ENCODE measurements at regions not wholly inside any gene's neighbourhood (a gene's known extent, or its start where the extent isn't known, plus 50 kb on each side); places are given as distances from the start of the nearest gene placed in this dataset.

GRCh38 chr5:27814286-27814685 lies 775.9 kb upstream of the CDH9 start:
- intact Hi-C loops (cut with micrococcal nuclease): no loop called here
- no peak overlapping the region for H3K27ac Mint-ChIP-seq
- H3K4me1 ChIP-seq (ENCODE audit: insufficient read depth, low read length): no peaks in the 10 kb centered on the region
- H3K27ac ChIP-seq (ENCODE audit: low read depth, low read length): no peak overlapping the region
- POLR2A ChIA-PET (ENCODE audit: partially characterized antibody): no interaction called here
- no peak for DNase-seq
- no peak overlapping the region for H3K4me3 ChIP-seq (ENCODE audit: low read length in 2 of 2)
- no peaks in the 10 kb centered on the region for H3K27me3 ChIP-seq (ENCODE audit: insufficient read depth, low read length)
- H3K36me3 ChIP-seq (ENCODE audit: insufficient read depth, low read length): no peaks in the 10 kb centered on the region
- CTCF ChIA-PET (ENCODE audit: partially characterized antibody): no interaction called here
- no peaks in the 10 kb centered on the region for H3K27me3 Mint-ChIP-seq
- peaks cover 5 to 23% (median 12%) of the 10 kb centered on the region in 8 donors for H3K9me3 Mint-ChIP-seq
- no peaks in the 10 kb centered on the region for H3K4me1 Mint-ChIP-seq
- H3K9me3 ChIP-seq (ENCODE audit: control insufficient read depth in 1 of 2, low read length in 2 of 2): no peaks in the 10 kb centered on the region
- no peaks in the 10 kb centered on the region for H3K36me3 Mint-ChIP-seq
- no peak overlapping the region for H3K4me3 Mint-ChIP-seq

- H3K4me1 ChIP-seq (ENCODE audit: insufficient read depth, low read length): no peaks in the 10 kb centered on the region
- H3K9me3 ChIP-seq (ENCODE audit: control insufficient read depth in 1 of 2, low read length in 2 of 2): no peaks in the 10 kb centered on the region
- no peak overlapping the region for H3K27ac ChIP-seq (ENCODE audit: low read depth, low read length)
- ChIA-PET CTCF (ENCODE audit: partially characterized antibody) (no interaction called here), POLR2A (ENCODE audit: partially characterized antibody) (no interaction called here)
- H3K4me1 Mint-ChIP-seq: no peaks in the 10 kb centered on the region
- no peaks in the 10 kb centered on the region for H3K27me3 ChIP-seq (ENCODE audit: insufficient read depth, low read length)
- no peak overlapping the region for H3K4me3 ChIP-seq (ENCODE audit: low read length in 2 of 2)
- H3K36me3 Mint-ChIP-seq: no peaks in the 10 kb centered on the region
- H3K9me3 Mint-ChIP-seq: peaks cover 0 to 12% (median 5%) of the 10 kb centered on the region in 8 donors
- no peak for DNase-seq
- no peaks in the 10 kb centered on the region for H3K36me3 ChIP-seq (ENCODE audit: insufficient read depth, low read length)
- H3K4me3 Mint-ChIP-seq: no peak overlapping the region
- no peak overlapping the region for H3K27ac Mint-ChIP-seq
- H3K27me3 Mint-ChIP-seq: no peaks in the 10 kb centered on the region
- intact Hi-C loops (cut with micrococcal nuclease): no loop called here
Measured at GRCh38 chr5:27810458-27810857, 772.1 kb upstream of the CDH9 start.

- CTCF ChIA-PET (ENCODE audit: partially characterized antibody): no interaction called here
- intact Hi-C loops (cut with micrococcal nuclease): no loop called here
Measured at GRCh38 chr5:27797220-27797619, 758.8 kb upstream of the CDH9 start.

GRCh38 chr5:27788184-27788583 lies 749.8 kb upstream of the CDH9 start:
- no peaks in the 10 kb centered on the region for H3K27me3 ChIP-seq (ENCODE audit: insufficient read depth, low read length)
- H3K27ac ChIP-seq (ENCODE audit: low read depth, low read length): no peak overlapping the region
- Mint-ChIP-seq H3K27me3 (no peaks in the 10 kb centered on the region), H3K4me3 (no peak overlapping the region), H3K36me3 (no peaks in the 10 kb centered on the region), H3K27ac (no peak overlapping the region), H3K4me1 (no peaks in the 10 kb centered on the region), H3K9me3 (peaks cover 2 to 15% (median 9%) of the 10 kb centered on the region in 8 donors)
- POLR2A ChIA-PET (ENCODE audit: partially characterized antibody): no interaction called here
- intact Hi-C loops (cut with micrococcal nuclease): no loop called here
- no peak for DNase-seq
- no peaks in the 10 kb centered on the region for H3K4me1 ChIP-seq (ENCODE audit: insufficient read depth, low read length)
- CTCF ChIA-PET (ENCODE audit: partially characterized antibody): no interaction called here
- H3K4me3 ChIP-seq (ENCODE audit: low read length in 2 of 2): no peak overlapping the region
- no peaks in the 10 kb centered on the region for H3K36me3 ChIP-seq (ENCODE audit: insufficient read depth, low read length)
- H3K9me3 ChIP-seq (ENCODE audit: control insufficient read depth in 1 of 2, low read length in 2 of 2): no peaks in the 10 kb centered on the region

More at GRCh38 chr5:27797220-27797619, 758.8 kb upstream of the CDH9 start:
- H3K4me1 ChIP-seq (ENCODE audit: insufficient read depth, low read length): no peaks in the 10 kb centered on the region
- H3K4me3 ChIP-seq (ENCODE audit: low read length in 2 of 2): no peak overlapping the region
- Mint-ChIP-seq H3K9me3 (peaks cover 0 to 12% (median 5%) of the 10 kb centered on the region in 8 donors), H3K4me3 (no peak overlapping the region), H3K4me1 (no peaks in the 10 kb centered on the region), H3K36me3 (no peaks in the 10 kb centered on the region), H3K27ac (no peak overlapping the region), H3K27me3 (no peaks in the 10 kb centered on the region)
- peaks cover 0 to 12% of the 10 kb centered on the region in 2 donors for H3K9me3 ChIP-seq (ENCODE audit: control insufficient read depth in 1 of 2, low read length in 2 of 2)
- H3K36me3 ChIP-seq (ENCODE audit: insufficient read depth, low read length): no peaks in the 10 kb centered on the region
- POLR2A ChIA-PET (ENCODE audit: partially characterized antibody): no interaction called here
- no peak for DNase-seq
- no peaks in the 10 kb centered on the region for H3K27me3 ChIP-seq (ENCODE audit: insufficient read depth, low read length)
- no peak overlapping the region for H3K27ac ChIP-seq (ENCODE audit: low read depth, low read length)

- no peaks in the 10 kb centered on the region for H3K36me3 Mint-ChIP-seq
- Histone ChIP-seq H3K36me3 (ENCODE audit: insufficient read depth, low read length) (no peaks in the 10 kb centered on the region), H3K4me1 (ENCODE audit: insufficient read depth, low read length) (no peaks in the 10 kb centered on the region), H3K27ac (ENCODE audit: low read depth, low read length) (no peak overlapping the region), H3K9me3 (ENCODE audit: control insufficient read depth in 1 of 2, low read length in 2 of 2) (no peaks in the 10 kb centered on the region), H3K4me3 (ENCODE audit: low read length in 2 of 2) (no peak overlapping the region), H3K27me3 (ENCODE audit: insufficient read depth, low read length) (no peaks in the 10 kb centered on the region)
- ChIA-PET POLR2A (ENCODE audit: partially characterized antibody) (no interaction called here), CTCF (ENCODE audit: partially characterized antibody) (no interaction called here)
- H3K27me3 Mint-ChIP-seq: no peaks in the 10 kb centered on the region
- DNase-seq: no peak
- peaks cover 2 to 16% (median 10%) of the 10 kb centered on the region in 8 donors for H3K9me3 Mint-ChIP-seq
- no peak overlapping the region for H3K4me3 Mint-ChIP-seq
- H3K27ac Mint-ChIP-seq: no peak overlapping the region
- no peaks in the 10 kb centered on the region for H3K4me1 Mint-ChIP-seq
- intact Hi-C loops (cut with micrococcal nuclease): no loop called here
Measured at GRCh38 chr5:27784317-27784716, 745.9 kb upstream of the CDH9 start.

GRCh38 chr5:27778121-27778520 lies 739.7 kb upstream of the CDH9 start:
- ChIA-PET CTCF (ENCODE audit: partially characterized antibody) (no interaction called here), POLR2A (ENCODE audit: partially characterized antibody) (no interaction called here)
- Mint-ChIP-seq H3K27ac (no peak overlapping the region), H3K4me3 (no peak overlapping the region), H3K36me3 (no peaks in the 10 kb centered on the region), H3K9me3 (peaks cover 2 to 11% (median 8%) of the 10 kb centered on the region in 8 donors), H3K27me3 (no peaks in the 10 kb centered on the region), H3K4me1 (no peaks in the 10 kb centered on the region)
- intact Hi-C loops (cut with micrococcal nuclease): no loop called here
- H3K4me1 ChIP-seq (ENCODE audit: insufficient read depth, low read length): no peaks in the 10 kb centered on the region
- no peak overlapping the region for H3K27ac ChIP-seq (ENCODE audit: low read depth, low read length)
- H3K36me3 ChIP-seq (ENCODE audit: insufficient read depth, low read length): no peaks in the 10 kb centered on the region
- no peak for DNase-seq
- no peak overlapping the region for H3K4me3 ChIP-seq (ENCODE audit: low read length in 2 of 2)
- no peaks in the 10 kb centered on the region for H3K27me3 ChIP-seq (ENCODE audit: insufficient read depth, low read length)
- peaks cover 0 to 4% of the 10 kb centered on the region in 2 donors for H3K9me3 ChIP-seq (ENCODE audit: control insufficient read depth in 1 of 2, low read length in 2 of 2)

GRCh38 chr5:27773636-27774035 lies 735.2 kb upstream of the CDH9 start:
- Histone ChIP-seq H3K4me1 (ENCODE audit: insufficient read depth, low read length) (no peaks in the 10 kb centered on the region), H3K36me3 (ENCODE audit: insufficient read depth, low read length) (no peaks in the 10 kb centered on the region), H3K27ac (ENCODE audit: low read depth, low read length) (no peak overlapping the region), H3K9me3 (ENCODE audit: control insufficient read depth in 1 of 2, low read length in 2 of 2) (peaks cover 0 to 2% of the 10 kb centered on the region in 2 donors), H3K27me3 (ENCODE audit: insufficient read depth, low read length) (no peaks in the 10 kb centered on the region), H3K4me3 (ENCODE audit: low read length in 2 of 2) (no peak overlapping the region)
- Mint-ChIP-seq H3K36me3 (no peaks in the 10 kb centered on the region), H3K27ac (no peak overlapping the region), H3K27me3 (no peaks in the 10 kb centered on the region), H3K4me1 (no peaks in the 10 kb centered on the region), H3K9me3 (peaks cover under 1 to 17% (median 8%) of the 10 kb centered on the region in 8 donors), H3K4me3 (no peak overlapping the region)
- no peak for DNase-seq
- intact Hi-C loops (cut with micrococcal nuclease): no loop called here
- ChIA-PET CTCF (ENCODE audit: partially characterized antibody) (no interaction called here), POLR2A (ENCODE audit: partially characterized antibody) (no interaction called here)

GRCh38 chr5:27773166-27773565 lies 734.8 kb upstream of the CDH9 start:
- intact Hi-C loops (cut with micrococcal nuclease): no loop called here
- Histone ChIP-seq H3K4me3 (ENCODE audit: low read length in 2 of 2) (no peak overlapping the region), H3K9me3 (ENCODE audit: control insufficient read depth in 1 of 2, low read length in 2 of 2) (no peaks in the 10 kb centered on the region), H3K27me3 (ENCODE audit: insufficient read depth, low read length) (no peaks in the 10 kb centered on the region), H3K36me3 (ENCODE audit: insufficient read depth, low read length) (no peaks in the 10 kb centered on the region), H3K4me1 (ENCODE audit: insufficient read depth, low read length) (no peaks in the 10 kb centered on the region), H3K27ac (ENCODE audit: low read depth, low read length) (no peak overlapping the region)
- H3K4me3 Mint-ChIP-seq: no peak overlapping the region
- ChIA-PET CTCF (ENCODE audit: partially characterized antibody) (no interaction called here), POLR2A (ENCODE audit: partially characterized antibody) (no interaction called here)
- no peak overlapping the region for H3K27ac Mint-ChIP-seq
- peaks cover 2 to 19% (median 8%) of the 10 kb centered on the region in 8 donors for H3K9me3 Mint-ChIP-seq
- H3K27me3 Mint-ChIP-seq: no peaks in the 10 kb centered on the region
- H3K36me3 Mint-ChIP-seq: no peaks in the 10 kb centered on the region
- no peaks in the 10 kb centered on the region for H3K4me1 Mint-ChIP-seq
- no peak for DNase-seq

Measured in CD4-positive, alpha-beta memory T cell (primary cell).